H1 (cell line): ENCODE measurements at regions not wholly inside any gene's neighbourhood (a gene's known extent, or its start where the extent isn't known, plus 50 kb on each side); places are given as distances from the start of the nearest gene placed in this dataset.

Experiments used
- CTCF ChIA-PET: fragments of 300-600 bp; sonication (Branson Sonifier 250); formaldehyde crosslinking; loops from one replicate; lab custom pipeline; 2021; ENCODE audit not compliant: partially characterized antibody; lab: Charles Lee
- POLR2A ChIA-PET: fragments of 300-600 bp; sonication (Branson Sonifier 250); formaldehyde crosslinking; loops from one replicate; lab custom pipeline; 2021; ENCODE audit warnings: inconsistent platforms; ENCODE audit not compliant: partially characterized antibody; lab: Charles Lee
- DNase-seq, 2 experiments: peaks; one replicate each; pipeline versions ENCODE4 v3.0.0 to v3.0.0-alpha.2; 2010 to 2022; ENCODE audit warnings: low spot score in 2 of 2, low read depth in 1 of 2, mixed read lengths in 1 of 2
- FAIRE-seq: peaks from 2 replicates; lab custom pipeline; 2011; peaks lifted over from hg19 to GRCh38; lab: Jason Lieb, UNC
- H2AFZ ChIP-seq: 2 replicates; pipeline ENCODE4 v1.8.1; 2012; ENCODE audit warnings: low read length, inconsistent platforms
- H2AK5ac ChIP-seq: 2 replicates; pipeline ENCODE4 v1.6.1; 2013; ENCODE audit warnings: low read depth, low read length
- H2BK120ac ChIP-seq: replicated peaks from 2 replicates; pipeline ENCODE3; 2013; ENCODE audit warnings: low read depth, low read length, inconsistent platforms
- H2BK12ac ChIP-seq: 2 replicates; pipeline ENCODE4 v1.6.1; 2013; ENCODE audit warnings: low read depth, low read length
- H2BK15ac ChIP-seq: 2 replicates; pipeline ENCODE4 v1.6.1; 2013; ENCODE audit warnings: low read length
- H2BK20ac ChIP-seq: 2 replicates; pipeline ENCODE4 v1.6.1; 2013; ENCODE audit warnings: low read length
- H2BK5ac ChIP-seq: 2 replicates; pipeline ENCODE4 v1.6.1; 2013; ENCODE audit warnings: low read depth, low read length
- H3K14ac ChIP-seq: 2 replicates; pipeline ENCODE4 v1.6.1; 2013; ENCODE audit warnings: inconsistent platforms; ENCODE audit not compliant: insufficient read length
- H3K18ac ChIP-seq: 2 replicates; pipeline ENCODE4 v1.6.1; 2013; ENCODE audit warnings: low read length; ENCODE audit errors: extremely low read depth
- H3K23ac ChIP-seq: 2 replicates; pipeline ENCODE4 v1.6.1; 2013; ENCODE audit warnings: inconsistent platforms; ENCODE audit not compliant: insufficient read length
- H3K23me2 ChIP-seq: 2 replicates; pipeline ENCODE4 v1.6.1; 2013; ENCODE audit warnings: low read depth, low read length
- H3K27ac ChIP-seq: 2 replicates; pipeline ENCODE4 v1.6.1; 2011; ENCODE audit warnings: low read depth, low read length, inconsistent platforms
- H3K27me3 ChIP-seq, 4 experiments: replicated peaks in 1 of 4; 1 replicate in 1 of 4; 2 replicates in 3 of 4; pipeline versions ENCODE4 v1.6.1 to v1.8.1; 2011 to 2013; ENCODE audit warnings: low read length in 3 of 4, mild to moderate bottlenecking in 3 of 4, inconsistent platforms in 2 of 4, mixed read lengths in 2 of 4, moderate library complexity in 1 of 4; ENCODE audit not compliant: control insufficient read depth in 3 of 4, insufficient read depth in 3 of 4; ENCODE audit errors: extremely low read depth in 1 of 4
- H3K36me3 ChIP-seq, 4 experiments: 2 replicates each; pipeline versions ENCODE4 v1.6.1 to v1.8.1; 2011 to 2013; ENCODE audit warnings: mild to moderate bottlenecking in 4 of 4, low read length in 3 of 4, moderate library complexity in 2 of 4, control low read depth in 1 of 4, inconsistent platforms in 1 of 4; ENCODE audit not compliant: insufficient read depth in 4 of 4, control insufficient read depth in 2 of 4
- H3K4ac ChIP-seq: replicated peaks from 2 replicates; pipeline ENCODE3; 2013; ENCODE audit warnings: low read length, low read depth, mixed read lengths, inconsistent platforms; ENCODE audit not compliant: insufficient read length
- H3K4me1 ChIP-seq, 4 experiments: replicated peaks in 1 of 4; 1 replicate in 1 of 4; 2 replicates in 3 of 4; pipeline versions ENCODE4 v1.6.1 to v1.8.1; 2011 to 2013; ENCODE audit warnings: low read length in 3 of 4, inconsistent platforms in 2 of 4, mixed read lengths in 1 of 4; ENCODE audit not compliant: insufficient read depth in 4 of 4, control insufficient read depth in 3 of 4
- H3K4me2 ChIP-seq, 2 experiments: 2 replicates each; pipeline versions ENCODE4 v1.6.1 to v1.8.1; 2011 to 2013; ENCODE audit warnings: low read depth in 2 of 2, low read length in 2 of 2, control low read depth in 1 of 2, inconsistent platforms in 1 of 2, mild to moderate bottlenecking in 1 of 2; ENCODE audit not compliant: insufficient read depth in 1 of 2
- H3K4me3 ChIP-seq, 4 experiments: fragments of 200-600, 300-600 bp in 1 of 4; sonication (generic), shearing (Covaris generic), sonication (Bioruptor Twin) in 1 of 4; 2 replicates each; pipeline versions ENCODE4 v1.5.1 to v1.8.1; 2011 to 2016; ENCODE audit warnings: low read length in 4 of 4, low read depth in 3 of 4, control low read depth in 2 of 4, inconsistent platforms in 2 of 4, mild to moderate bottlenecking in 2 of 4, mixed read lengths in 1 of 4, moderate library complexity in 1 of 4; ENCODE audit not compliant: insufficient read depth in 2 of 4; ENCODE audit errors: extremely low read depth in 1 of 4
- H3K56ac ChIP-seq: replicated peaks from 2 replicates; pipeline ENCODE3; 2013; ENCODE audit warnings: low read depth, mild to moderate bottlenecking, mixed read lengths, low read length, inconsistent platforms; ENCODE audit not compliant: insufficient read length
- H3K79me1 ChIP-seq: 2 replicates; pipeline ENCODE4 v1.6.1; 2013; ENCODE audit warnings: low read depth, low read length, control low read depth
- H3K79me2 ChIP-seq, 2 experiments: 2 replicates each; pipeline versions ENCODE4 v1.6.1 to v1.8.1; 2012 to 2013; ENCODE audit warnings: low read length in 2 of 2, mild to moderate bottlenecking in 2 of 2, inconsistent platforms in 1 of 2; ENCODE audit not compliant: insufficient read depth in 2 of 2, control insufficient read depth in 1 of 2
- H3K9ac ChIP-seq, 4 experiments: replicated peaks in 1 of 4; 1 replicate in 1 of 4; 2 replicates in 3 of 4; pipeline versions ENCODE4 v1.6.1 to v1.8.1; 2011 to 2013; ENCODE audit warnings: low read depth in 3 of 4, low read length in 3 of 4, control low read depth in 2 of 4, mild to moderate bottlenecking in 2 of 4, moderate library complexity in 2 of 4, inconsistent platforms in 1 of 4; ENCODE audit errors: extremely low read depth in 1 of 4
- H3K9me3 ChIP-seq, 2 experiments: 2 replicates each; pipeline versions ENCODE4 v1.6.1 to v1.8.1; 2012 to 2013; ENCODE audit warnings: mild to moderate bottlenecking in 2 of 2, moderate library complexity in 2 of 2, control low read depth in 1 of 2, inconsistent platforms in 1 of 2, low read depth in 1 of 2, low read length in 1 of 2, mixed read lengths in 1 of 2; ENCODE audit not compliant: insufficient read depth in 2 of 2
- H4K20me1 ChIP-seq, 2 experiments: replicated peaks in 1 of 2; 2 replicates each; pipeline versions ENCODE3 to v1.8.1; 2011 to 2013; ENCODE audit warnings: inconsistent platforms in 2 of 2, low read length in 2 of 2, mild to moderate bottlenecking in 1 of 2; ENCODE audit not compliant: insufficient read depth in 2 of 2, control insufficient read depth in 1 of 2
- H4K5ac ChIP-seq: 2 replicates; pipeline ENCODE4 v1.6.1; 2013; ENCODE audit warnings: low read length, low read depth, mixed read lengths, inconsistent platforms; ENCODE audit not compliant: insufficient read length
- H4K8ac ChIP-seq: 2 replicates; pipeline ENCODE4 v1.8.0; 2013; ENCODE audit warnings: mild to moderate bottlenecking, moderate library complexity, low read length, inconsistent platforms; ENCODE audit not compliant: insufficient read depth; ENCODE audit errors: extremely low read depth
- H4K91ac ChIP-seq: replicated peaks from 2 replicates; pipeline ENCODE3; 2013; ENCODE audit warnings: low read length, mixed read lengths, inconsistent platforms; ENCODE audit not compliant: insufficient read length
- CBX5 ChIP-seq: fragments of 300-800, 300-1000 bp; sonication (generic); IDR thresholded peaks from 2 replicates; pipeline ENCODE4 v1.7.1; 2016; ENCODE audit warnings: antibody characterized with exemption, low read length, low read depth
- HDAC6 ChIP-seq: IDR thresholded peaks from one replicate; pipeline ENCODE4 v1.7.1; 2012; ENCODE audit warnings: low read depth, mild to moderate bottlenecking, inconsistent platforms, low read length, moderate library complexity
- RFX5 ChIP-seq: IDR thresholded peaks from 2 replicates; pipeline ENCODE4 v1.6.1; 2011; ENCODE audit warnings: low read depth, low read length, improper control_type of control experiment, borderline replicate concordance
- RXRA ChIP-seq: IDR thresholded peaks from 2 replicates; pipeline ENCODE4 v1.6.1; 2011; ENCODE audit warnings: low read depth, mild to moderate bottlenecking, low read length, moderate library complexity; ENCODE audit not compliant: insufficient read depth
- SAP30 ChIP-seq: fragments of 300-600 bp; sonication (generic); IDR thresholded peaks from 2 replicates; pipeline ENCODE4 v1.7.1; 2012; ENCODE audit warnings: low read length, moderate library complexity, mild to moderate bottlenecking, inconsistent platforms; ENCODE audit not compliant: insufficient read depth, insufficient replicate concordance
- SIX5 ChIP-seq: IDR thresholded peaks from 2 replicates; pipeline ENCODE4 v1.6.1; 2011; ENCODE audit warnings: mild to moderate bottlenecking, low read depth, low read length
- SP4 ChIP-seq: IDR thresholded peaks from 2 replicates; pipeline ENCODE4 v1.6.1; 2012; ENCODE audit warnings: low read length, inconsistent platforms
- TAF7 ChIP-seq: optimal IDR thresholded peaks from 2 replicates; pipeline ENCODE3; 2011; ENCODE audit warnings: low read depth, mild to moderate bottlenecking, inconsistent platforms, low read length, moderate library complexity, borderline replicate concordance
- TCF12 ChIP-seq: IDR thresholded peaks from 2 replicates; pipeline ENCODE4 v1.6.1; 2011; ENCODE audit warnings: low read depth, mild to moderate bottlenecking, low read length
- USF2 ChIP-seq: IDR thresholded peaks from 2 replicates; pipeline ENCODE4 v1.6.1; 2011; ENCODE audit warnings: low read length, improper control_type of control experiment
- WGBS, 2 experiments: shearing (Covaris generic) in 1 of 2; methylation state at CpG; one replicate each; pipeline versions ENCODE4 v1.1.6 to v1.1.7; 2013 to 2015; ENCODE audit warnings: low lambda C conversion rate in 2 of 2, mixed read lengths in 2 of 2, inconsistent platforms in 1 of 2, low coverage in 1 of 2, missing lambda C conversion rate in 1 of 2; ENCODE audit not compliant: insufficient replicate concordance in 2 of 2, insufficient coverage in 1 of 2, insufficient read length in 1 of 2; ENCODE audit errors: extremely low coverage in 1 of 2, missing lambda C conversion rate in 1 of 2; 5-methylcytosine and 5-hydroxymethylcytosine counted together

- Histone ChIP-seq H4K20me1 (no peaks in the 10 kb centered on the region), H2BK5ac (no peak overlapping the region), H3K23me2 (no peaks in the 10 kb centered on the region), H3K27ac (no peak overlapping the region), H3K79me2 (no peaks in the 10 kb centered on the region), H3K4me3 (no peak overlapping the region), H2BK120ac (no peak overlapping the region), H2AK5ac (no peak overlapping the region), H3K79me1 (no peaks in the 10 kb centered on the region), H2BK12ac (no peak overlapping the region), H2AFZ (no peak overlapping the region), H3K14ac (no peak overlapping the region), H3K4ac (no peak overlapping the region), H3K4me1 (no peaks in the 10 kb centered on the region), H3K23ac (no peak overlapping the region), H3K36me3 (no peaks in the 10 kb centered on the region), H3K56ac (no peak overlapping the region), H2BK20ac (no peak overlapping the region), H4K91ac (no peak overlapping the region), H3K18ac (no peak overlapping the region), H4K5ac (no peak overlapping the region), H4K8ac (no peak overlapping the region), H3K4me2 (no peak overlapping the region), H3K9me3 (no peaks in the 10 kb centered on the region), H2BK15ac (no peak overlapping the region), H3K9ac (no peak overlapping the region), H3K27me3 (no peaks in the 10 kb centered on the region)
- POLR2A ChIA-PET = no interaction called here
- no peak for FAIRE-seq
- CTCF ChIA-PET = no interaction called here
- 89% methylated on average over 3 of the region's 3 CpGs; no CpG with 5 or more reads in 1 of the 2 experiments for WGBS, 2 experiments
- no peak for DNase-seq
- TF ChIP-seq SP4 = no peak
- TF ChIP-seq SAP30 = no peak
- no peak for TF ChIP-seq USF2
- no peak for TF ChIP-seq RFX5
- TF ChIP-seq TCF12 = no peak
- no peak for TF ChIP-seq RXRA
- TF ChIP-seq HDAC6 = no peak
- no peak for TF ChIP-seq TAF7
- no peak for TF ChIP-seq SIX5
- no peak for TF ChIP-seq CBX5
These were observed 56.6 kb upstream of the CNTN5 start for GRCh38 chr11:98964146-98964545.
